NAMALWA (cell line): ENCODE measurements at regions not wholly inside any gene's neighbourhood (a gene's known extent, or its start where the extent isn't known, plus 50 kb on each side); places are given as distances from the start of the nearest gene placed in this dataset.
A peak's percentile ranks its signal among the peaks of the same experiment; 100 is the strongest.

Source experiments
- DNase-seq: peaks from one replicate; pipeline ENCODE4 v3.0.0-alpha.2; 2015; ENCODE audit warnings: low spot score

DNA sequence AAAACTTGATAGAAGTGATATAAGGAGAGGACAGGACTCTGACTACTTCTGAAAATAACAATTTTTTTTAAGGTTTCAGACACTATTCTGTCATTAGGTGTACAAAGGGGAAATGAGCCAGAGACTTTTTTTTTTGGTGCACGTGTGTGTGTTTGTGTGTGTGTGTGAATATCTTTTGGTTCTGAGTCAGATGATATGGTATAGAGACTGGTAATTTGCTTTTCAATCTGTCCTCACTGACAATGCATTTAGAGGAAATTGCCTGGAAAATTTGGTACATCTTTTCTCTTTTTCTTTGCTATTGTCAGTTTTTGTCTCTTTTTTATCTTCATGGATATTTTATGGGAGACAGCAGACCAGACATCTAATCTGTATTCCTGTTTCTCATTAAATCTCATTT lies 59.3 kb downstream of the DDIT4L start:
- no peak for DNase-seq

DNA sequence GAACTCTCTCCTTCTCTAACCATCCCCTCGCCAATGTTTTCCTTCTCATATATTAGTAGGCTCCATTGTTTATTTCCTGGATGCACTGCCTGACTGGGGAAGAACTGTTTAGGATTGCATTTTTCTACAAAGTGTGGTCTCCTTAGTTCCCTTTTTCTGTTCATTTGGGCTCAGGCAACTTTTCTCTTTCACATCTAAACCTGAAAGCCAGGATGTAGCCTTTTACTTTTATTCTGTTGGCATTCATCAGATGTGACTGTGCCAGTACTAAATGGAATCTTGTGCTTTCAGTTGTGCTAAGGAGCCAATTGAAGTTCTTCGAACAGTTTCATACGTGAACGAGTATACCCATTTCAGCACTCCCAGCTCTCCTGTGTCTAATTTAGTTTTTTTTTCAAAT lies 59.8 kb downstream of the DDIT4L start:
- DNase-seq = no peak

DNA sequence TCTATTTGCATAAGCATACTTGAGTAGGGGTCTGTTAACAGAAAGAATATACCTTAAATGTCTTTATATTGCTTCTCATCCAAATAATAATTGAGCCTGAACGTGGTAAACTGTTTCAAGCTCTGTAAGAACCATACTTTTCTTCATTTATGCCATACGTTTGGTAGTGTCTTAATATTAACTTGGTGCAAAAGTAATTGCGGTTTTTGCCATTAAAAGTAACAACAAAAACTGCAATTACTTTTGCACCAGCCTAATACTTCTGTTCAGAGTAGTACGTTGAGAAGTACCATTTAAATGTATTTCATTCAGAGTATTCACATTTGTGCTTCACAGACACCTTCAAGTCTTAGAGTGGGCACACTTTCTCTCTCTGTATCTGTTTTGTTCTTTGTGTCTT lies 60.5 kb downstream of the DDIT4L start:
- no peak for DNase-seq

DNA sequence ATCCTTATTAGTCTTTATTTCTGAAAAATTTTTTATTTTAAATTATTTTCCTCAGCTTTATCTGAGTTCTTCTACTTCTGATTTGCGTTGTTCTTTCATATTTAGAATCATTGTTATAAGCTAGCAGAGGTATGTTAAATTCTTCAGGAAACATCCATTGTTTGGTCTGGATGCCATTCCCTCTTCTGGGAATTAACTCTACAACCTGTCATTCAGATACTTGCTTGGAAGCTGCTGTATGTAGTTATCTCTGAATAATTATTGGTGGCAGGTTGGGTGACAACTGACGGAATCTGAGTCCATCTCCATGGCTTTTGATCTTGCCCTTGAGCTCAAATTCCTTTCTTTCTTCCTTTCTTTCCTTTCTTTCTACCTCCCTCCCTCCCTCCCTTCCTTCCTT lies 61.9 kb downstream of the DDIT4L start:
- DNase-seq = no peak

DNA sequence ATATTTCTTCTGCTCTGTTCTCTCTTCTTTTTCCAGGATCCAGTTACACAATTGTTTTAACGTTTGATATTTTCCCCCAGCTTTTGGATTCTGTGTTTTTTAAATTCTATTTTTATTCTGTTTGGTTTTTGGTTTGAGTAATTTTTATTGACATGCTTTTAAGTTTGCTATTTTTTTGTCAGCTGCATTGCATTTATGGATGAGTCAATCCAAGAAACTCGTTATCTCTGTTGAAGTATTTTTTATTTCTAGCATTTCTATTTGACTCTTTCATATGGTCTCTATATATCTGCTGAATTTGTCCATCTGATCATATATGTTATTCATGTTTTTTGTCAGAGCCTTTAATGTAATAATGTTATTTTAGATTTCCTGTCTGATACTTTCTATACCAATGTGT lies 65.6 kb downstream of the DDIT4L start:
- no peak for DNase-seq

DNA sequence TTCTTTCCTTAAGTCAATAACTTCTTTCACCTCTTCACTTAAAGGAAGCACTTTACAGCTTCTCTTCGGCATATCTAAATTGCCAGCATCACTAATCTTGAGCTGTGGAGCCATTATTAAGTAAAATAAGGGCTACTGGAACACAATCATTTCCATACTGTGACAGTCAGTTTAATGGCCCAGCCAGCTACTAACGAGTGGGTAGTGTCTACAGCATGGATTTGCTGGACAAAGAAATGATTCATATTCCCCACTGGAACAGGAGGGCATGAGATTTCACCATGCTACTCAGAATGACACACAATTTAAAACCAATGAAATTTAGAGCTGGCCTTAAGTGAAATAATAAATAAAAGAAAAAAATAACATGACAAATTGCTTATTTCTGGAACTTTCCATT lies 72.1 kb downstream of the DDIT4L start:
- no peak for DNase-seq

DNA sequence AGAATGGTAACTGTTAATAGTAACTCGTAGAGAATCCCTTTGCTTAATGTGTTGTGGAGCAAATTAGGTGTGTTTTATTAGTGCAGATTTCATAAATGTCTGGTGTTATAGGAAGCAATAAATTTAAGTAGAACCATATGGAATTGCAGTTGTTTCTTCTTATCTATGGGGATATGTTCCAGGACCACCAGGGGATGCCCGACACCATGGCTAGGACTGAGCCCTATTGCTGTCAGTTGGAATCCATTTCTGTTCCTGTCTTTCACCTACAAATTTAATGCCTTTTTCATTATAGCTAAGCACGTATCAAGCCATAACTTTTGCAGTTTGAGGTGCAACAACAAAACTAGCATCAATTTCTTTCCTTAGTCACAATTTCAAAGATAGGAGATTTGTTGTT lies 72.5 kb downstream of the DDIT4L start:
- DNase-seq = no peak

DNA sequence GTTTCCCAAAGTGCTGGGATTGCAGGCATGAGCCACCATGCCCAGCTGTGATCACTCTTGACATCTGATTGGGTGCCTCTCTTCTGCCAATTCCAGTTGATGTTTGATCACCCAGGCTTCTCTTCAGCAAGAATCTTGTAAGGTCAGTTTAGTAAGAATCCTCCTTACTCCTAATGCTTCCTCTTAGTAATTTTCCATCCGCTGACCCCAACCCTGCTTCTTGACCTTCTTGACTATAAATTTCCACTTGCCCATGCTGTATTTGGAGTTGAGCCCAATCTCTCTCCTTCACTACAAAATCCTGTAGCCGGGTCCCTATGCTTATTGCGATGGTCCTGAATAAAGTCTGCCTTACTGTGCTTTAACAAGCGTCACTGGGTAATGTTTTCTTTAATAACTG lies 75.4 kb downstream of the DDIT4L start:
- DNase-seq = no peak

DNA sequence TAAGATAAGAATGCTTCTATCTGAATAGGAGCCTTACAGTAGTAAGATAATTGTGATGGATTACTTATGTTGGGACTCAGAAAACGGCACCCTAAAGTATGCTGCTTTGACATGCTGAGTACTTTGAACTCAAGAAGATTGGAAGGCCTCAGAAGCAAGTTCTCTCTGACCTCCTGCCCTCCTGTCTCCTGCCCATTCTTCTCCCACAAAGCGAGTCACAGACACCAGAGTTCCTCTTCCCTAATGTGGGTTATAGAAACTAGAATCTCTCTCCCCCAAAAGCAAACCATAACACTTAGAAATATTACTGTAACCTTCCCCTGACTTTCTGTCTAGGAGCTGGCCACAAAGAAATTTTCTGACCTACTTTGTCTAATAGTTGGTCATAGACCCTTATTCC lies 76.5 kb downstream of the DDIT4L start:
- no peak for DNase-seq

DNA sequence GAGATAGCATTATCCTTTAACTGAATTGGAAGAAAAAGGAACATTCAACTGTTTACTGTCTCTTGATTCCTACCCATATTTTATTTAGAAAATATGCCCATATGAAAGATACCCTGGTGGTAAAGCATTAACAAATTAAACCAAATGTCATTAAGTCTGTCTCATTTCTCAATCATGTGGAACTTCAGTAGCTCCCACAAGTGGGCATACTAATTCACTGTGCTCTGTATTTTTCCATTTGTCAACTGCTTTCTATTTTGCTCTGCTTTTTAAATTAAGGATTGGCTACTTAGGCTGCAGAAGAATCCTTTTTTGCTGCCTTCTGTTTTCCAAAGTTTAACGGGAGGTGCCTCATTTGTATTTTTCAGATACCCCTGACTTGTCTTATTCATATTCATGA lies 77.2 kb downstream of the DDIT4L start:
- no peak for DNase-seq

DNA sequence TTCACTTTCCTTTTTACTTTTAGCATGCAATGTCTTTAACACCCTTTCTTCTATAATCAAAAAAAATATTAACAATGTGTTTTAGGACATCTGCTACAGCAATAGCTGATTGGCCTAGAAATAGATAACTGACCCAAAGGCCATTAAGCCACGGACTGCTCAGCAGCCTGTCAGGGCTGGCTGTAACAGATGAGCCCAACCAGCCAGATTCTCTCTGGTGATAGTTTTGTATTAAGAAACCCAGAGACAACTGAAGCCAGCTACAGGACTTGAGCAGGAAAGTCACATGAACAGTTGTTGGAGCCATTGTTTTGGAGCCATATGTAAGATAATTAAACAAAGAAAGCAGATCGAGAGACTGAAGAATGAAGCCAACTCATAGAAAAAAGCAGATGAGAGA lies 80.3 kb downstream of the DDIT4L start:
- DNase-seq = no peak

DNA sequence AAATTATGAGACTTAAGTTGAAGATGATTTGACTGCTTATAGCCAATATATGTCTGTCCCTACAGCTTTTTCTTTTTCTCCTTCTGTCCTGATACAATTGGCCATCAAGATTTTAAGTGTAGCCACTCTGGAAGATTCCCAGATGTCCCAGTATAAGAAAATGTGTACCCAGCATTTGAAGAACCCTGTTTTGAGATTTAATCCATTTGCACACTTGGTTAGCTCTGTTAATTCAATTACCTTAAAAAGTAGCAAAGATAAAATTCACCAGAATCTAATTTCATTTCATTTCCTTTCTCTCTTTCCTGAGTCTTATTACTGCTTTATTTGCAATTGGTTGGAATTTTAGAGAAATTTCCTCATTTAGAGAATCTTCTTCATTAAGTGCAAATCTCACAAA lies 81.4 kb downstream of the DDIT4L start:
- no peak for DNase-seq

DNA sequence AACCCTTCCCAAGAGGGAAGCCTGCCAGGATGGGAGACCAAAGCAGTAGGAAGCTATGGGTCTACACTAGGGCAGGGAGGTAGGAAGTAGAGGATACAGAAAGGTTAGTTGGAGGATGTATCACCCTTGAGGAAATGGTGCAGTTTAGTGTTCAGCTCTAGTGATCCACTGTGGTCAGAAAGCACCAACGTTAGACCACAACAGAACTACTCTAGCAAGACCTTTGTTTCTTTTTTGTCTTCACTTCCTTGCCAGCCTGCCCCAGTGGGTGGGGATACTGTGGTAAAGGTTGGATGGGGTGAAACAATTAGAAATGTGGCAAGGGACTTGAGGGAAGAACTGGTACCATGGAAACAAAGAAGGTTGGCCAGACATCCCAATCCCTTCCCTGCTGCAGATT lies 83.3 kb downstream of the DDIT4L start:
- peak; percentile 52 for DNase-seq

DNA sequence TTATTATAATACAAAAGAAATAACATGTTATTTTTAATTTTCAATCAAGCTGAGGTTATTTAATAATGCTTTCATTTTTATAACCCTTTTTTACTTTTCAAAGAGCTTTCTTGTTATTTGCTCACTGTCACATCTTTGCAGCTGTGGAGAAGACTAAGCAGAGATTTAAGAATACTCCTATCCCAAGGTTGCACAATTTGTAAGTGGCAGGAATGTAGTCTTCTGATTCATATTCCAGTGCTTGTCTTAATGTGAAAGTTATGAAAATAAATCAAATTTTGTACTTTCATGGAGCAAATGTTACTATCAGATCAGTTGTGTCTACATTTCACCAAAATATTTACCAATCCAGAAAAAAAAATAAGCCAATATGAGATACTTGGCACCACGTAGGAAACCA lies 86.6 kb downstream of the DDIT4L start:
- DNase-seq = no peak

DNA sequence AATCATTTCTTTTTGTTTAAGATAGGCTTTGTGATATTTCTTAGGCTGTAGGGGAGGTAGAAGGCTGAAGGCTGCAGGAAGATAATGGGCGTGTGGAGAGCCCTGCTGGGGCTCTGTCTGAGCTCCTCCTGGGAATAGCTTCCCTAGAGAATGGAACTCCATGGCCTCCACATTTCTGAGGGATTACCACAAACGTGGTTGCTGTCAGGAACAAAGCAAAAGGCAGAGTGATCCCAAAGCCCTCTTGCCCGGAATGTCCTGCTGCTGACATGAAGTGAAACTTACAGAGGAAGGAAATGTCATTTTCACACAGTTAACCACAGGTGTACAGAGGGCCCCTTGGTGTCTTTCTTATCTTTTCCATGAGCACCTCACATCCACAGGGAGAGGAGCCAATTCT lies 89.3 kb downstream of the DDIT4L start:
- DNase-seq = no peak

DNA sequence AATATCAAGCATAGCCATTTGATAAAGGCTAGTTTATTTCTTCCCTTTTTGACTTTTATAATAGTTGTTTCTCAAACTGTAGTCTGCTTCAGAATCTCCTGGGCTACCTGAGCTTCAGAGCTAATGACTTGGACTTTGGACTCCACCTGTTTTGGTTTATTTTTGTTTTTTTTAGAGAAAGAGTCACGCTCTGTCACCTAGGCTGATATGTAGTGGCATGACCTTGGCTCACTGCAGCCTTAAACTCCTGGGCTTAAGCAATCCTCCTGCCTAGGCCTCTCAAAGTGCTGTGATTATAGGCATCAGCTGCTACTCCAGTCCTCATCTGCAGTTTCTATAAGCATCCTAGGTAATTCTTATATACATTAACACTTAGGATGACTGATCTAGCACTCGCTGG lies 90.5 kb downstream of the DDIT4L start:
- no peak for DNase-seq

DNA sequence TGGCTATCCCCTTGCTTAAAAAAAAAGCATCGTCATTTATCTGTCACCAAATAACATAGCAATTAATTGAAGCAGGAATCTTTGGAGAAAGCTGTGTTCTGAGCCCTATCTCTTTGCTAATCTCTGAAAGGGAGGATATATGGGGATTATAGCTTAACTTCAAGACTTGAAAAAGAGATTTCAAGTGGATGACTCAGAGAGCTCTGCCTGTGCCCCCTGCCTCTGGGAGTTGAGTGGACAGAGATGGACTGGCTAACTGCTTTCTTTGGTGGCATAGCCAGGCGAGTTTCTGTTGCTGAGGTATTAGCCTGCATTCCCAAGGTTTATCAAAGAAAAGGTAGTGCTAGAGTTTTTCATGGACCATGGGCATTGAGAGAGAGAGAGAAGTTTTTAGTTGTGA lies 91.6 kb downstream of the DDIT4L start:
- no peak for DNase-seq

DNA sequence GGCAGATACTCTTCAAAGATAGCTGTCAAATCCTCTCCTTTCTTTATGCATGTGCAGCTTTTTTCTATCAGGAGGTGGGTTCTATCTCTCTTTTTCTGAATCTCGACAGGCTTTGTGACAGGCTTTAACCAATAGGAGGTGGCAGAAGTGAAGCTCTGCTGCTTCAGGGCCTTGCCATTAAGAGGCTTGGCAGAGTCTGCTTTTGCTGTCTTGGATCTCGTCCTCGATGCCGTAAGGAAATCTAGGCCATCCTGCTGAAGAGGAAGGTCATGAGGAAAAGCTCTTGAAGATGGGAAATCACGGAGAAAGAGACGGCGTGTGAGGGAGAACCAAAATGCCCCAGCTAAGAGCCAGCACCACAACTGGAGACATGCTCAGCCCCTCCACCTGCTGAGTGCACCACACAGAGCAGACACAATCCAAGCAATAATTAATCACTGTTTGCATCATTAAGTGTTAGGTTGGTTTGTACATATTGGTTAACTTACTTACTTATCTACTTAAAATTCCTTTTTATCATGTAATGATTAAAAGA lies 92.2 kb downstream of the DDIT4L start:
- DNase-seq = no peak

DNA sequence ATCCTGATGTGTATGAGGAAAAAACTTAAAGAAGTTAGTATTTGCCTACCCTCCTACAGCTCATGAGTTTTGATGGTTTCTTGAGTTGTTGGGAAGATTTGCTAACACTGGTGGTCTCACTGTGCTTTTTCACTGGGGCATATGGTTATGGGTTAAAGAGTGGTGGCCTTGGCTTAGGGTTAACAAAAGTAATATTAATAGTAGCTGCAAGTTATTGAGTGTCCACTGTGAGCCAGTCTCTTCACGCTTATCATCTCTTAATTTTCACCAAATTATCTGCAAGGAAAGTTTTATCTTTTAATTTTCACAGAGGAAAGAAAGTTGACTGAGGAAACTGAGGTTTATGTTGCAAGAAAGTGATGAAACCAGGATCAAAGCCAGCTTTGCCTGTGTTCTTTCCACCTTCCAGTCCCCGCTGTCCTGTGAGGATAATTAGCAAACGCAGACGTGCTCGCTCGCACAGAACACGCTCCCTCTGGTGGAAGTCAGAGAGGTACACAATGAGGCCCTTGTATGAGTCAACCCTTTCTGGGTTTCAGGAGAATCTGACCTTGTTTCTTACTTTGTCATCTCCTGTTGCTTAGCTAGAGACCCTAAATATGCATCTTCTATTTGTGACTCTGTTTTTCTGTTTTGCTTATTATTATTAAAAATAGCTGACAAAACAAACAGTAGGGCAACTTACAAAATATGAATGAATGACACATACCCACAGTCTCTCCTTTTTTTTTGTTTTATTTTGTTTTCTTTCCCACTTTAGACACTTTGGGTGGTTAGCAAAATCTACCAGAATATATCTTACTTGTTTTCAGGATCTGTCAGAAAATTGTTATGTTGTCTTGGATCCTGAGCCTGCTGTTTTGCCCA lies 94.3 kb downstream of the DDIT4L start:
- DNase-seq = peak; percentile 67

DNA sequence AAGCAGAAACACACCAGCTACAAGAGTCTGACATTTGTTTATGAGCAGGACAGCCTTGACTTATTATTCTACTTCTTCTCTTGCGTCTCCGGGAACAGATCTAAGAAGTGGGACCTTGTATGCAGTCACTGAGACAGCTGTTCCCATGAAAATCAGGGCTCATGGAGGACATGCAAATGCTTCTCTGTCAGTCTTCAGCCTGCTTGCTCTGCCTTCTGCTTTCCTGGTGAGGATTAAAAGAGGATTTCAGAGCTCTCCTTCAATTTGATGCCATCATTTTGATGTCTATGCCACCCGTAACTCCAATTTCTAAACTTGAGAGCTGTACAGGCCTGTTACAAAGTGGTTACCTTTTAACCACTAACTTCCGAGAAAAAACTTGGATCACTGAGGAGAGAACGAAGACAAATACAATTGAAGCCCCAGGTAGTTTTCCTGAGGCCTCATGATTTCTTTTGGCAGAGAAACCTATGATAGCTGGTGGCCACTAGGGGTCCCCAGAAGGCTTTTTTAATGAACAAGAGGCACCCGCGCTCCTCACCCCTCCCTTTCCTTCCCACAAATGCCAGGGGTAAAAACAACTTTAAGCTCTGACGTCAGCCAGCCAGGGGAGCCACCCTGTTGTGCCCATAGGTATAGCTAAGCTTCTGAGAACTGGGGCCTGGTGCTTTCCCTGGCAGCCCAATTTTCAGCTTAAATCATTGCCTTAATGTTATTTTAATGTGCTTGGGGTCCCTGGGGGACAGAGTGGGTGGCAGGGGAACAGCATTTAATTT lies 97.0 kb downstream of the DDIT4L start:
- DNase-seq = peak; percentile 93

DNA sequence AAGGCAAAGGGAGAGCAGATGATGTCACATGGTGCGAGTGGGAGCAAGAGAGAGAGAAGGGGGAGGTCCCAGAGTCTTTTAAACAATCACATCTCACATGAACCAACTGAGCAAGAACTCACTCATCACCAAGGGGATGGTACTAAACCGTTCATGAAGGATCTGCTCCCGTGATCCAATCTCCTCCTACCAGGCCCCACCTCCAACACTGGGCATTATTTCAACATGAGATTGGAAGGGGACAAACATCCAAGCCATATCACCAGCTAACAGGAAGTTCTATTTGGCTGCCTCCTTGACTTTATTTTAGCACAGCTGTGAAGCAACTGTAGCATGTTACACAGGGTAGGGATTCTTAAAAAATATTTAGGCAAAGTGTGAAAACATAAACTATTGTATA lies 102.5 kb downstream of the DDIT4L start:
- no peak for DNase-seq

DNA sequence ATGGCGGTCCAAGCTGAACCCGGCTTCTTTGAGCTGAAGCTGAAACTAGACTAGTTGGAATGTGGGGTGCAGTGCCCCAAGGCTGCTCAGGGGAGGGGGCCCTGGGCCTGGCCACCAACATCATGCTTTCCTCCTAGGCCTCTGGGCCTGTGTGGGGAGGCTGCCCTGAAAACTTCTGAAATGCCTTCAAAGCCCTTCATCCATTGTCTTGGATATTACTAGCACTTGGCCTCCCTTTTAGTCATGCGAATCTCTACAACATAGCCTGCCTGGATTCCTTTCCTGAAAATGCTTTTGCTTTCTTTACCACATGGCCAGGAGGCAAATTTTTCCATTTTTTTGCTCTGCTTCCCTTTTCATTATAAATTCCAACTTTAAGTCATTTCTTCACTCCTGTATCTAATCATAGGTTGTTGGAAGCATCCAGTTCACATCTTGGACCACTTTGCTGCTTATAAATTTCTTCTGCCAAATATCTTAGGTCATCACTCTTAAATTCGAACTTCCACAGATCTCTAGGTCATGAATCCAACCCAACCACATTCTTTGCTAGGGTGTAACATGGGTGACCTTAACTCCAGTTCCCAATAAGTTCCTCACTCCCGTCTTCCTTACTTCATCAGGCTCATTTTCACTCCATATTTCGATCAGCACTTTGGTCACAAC lies 103.4 kb downstream of the DDIT4L start:
- DNase-seq = no peak

DNA sequence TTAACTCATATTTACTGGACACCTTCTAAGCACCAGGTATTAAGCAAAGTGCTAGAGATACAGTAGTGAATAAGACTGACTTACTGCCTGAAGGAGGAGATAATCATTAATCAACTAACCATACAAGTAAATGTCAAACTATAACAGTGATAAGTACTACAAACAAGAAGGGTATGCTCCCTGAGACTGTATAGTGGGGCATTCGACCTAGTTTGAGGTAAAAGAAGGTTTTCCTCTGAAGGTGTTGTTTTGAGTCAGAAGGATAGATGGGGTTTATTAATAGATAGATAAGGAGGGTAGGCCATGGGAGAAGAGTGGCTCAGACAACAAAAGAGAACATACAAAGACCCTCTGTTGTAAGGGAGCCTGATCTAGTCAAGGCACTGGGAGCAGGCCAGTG lies 105.4 kb downstream of the DDIT4L start:
- DNase-seq = no peak
